HG02798 (cell line): ENCODE measurements at regions not wholly inside any gene's neighbourhood (a gene's known extent, or its start where the extent isn't known, plus 50 kb on each side); places are given as distances from the start of the nearest gene placed in this dataset.

ENCODE experiments used
- ATAC-seq: cut with Tn5 transposase; IDR thresholded peaks from one replicate; pipeline ENCODE4 v1.9.1; 2021; ENCODE audit warnings: mild to moderate bottlenecking; ENCODE audit not compliant: unreplicated experiment, poor library complexity

DNA sequence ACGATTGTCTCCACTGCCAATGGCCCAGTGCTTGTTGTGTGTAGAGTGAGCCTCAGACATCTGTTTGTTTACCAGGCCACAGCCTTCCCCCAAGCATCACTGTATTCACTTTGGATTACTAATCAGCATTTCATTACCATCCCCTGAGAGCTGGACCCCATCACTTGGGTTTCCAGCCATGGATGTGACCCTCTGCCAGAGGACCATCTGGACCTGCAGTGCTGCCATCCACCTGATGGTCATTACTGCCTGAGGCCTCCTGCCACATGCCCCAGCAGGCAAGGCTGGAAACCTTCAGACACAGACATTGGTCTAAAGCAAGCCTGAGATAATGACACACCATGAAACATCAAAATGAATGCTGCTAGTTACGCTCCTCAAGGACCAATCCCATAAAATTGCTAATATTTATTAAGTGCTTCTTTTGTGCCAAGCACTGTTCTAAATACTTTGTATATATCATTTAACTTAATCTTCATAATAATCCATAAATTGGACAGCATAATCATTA lies 2096.3 kb upstream of the CELF4 start:
- ATAC-seq = no peak

DNA sequence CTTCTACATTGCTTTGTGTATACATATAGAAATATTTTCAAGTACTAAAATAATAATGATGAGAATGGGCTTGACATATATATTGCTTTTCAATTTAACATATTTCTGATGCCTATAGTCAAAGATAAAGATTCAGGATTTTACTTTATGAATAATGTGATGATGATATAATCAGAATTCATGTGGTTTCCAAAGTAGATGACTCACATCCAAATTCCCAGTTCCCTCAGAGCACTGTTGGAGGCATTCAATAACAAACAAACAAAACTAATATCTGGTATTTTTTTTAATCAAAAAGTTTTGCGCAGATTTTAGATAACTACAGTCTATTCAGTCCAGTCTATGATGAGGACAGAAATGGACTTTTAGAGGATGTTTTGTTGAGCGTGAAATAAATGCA lies 2094.5 kb upstream of the CELF4 start:
- no peak for ATAC-seq

DNA sequence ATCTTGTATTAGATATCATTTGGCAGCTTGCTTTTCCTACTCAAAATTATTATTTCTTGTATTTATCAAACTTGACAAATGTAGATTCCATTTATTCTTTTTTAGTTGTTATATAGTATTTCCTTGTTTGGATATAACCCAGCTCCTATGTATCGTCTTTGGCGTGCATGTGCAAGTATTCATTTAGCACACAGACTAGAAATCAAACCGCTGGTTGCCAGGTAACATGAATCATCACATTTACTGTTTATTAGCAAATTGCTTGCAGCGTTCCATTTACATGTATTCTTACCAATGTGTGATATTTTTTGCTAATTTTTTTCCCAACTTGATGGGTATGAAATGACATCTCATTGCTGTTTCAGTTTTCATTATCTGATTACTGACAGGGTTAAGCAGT lies 2089.7 kb upstream of the CELF4 start:
- no peak for ATAC-seq

DNA sequence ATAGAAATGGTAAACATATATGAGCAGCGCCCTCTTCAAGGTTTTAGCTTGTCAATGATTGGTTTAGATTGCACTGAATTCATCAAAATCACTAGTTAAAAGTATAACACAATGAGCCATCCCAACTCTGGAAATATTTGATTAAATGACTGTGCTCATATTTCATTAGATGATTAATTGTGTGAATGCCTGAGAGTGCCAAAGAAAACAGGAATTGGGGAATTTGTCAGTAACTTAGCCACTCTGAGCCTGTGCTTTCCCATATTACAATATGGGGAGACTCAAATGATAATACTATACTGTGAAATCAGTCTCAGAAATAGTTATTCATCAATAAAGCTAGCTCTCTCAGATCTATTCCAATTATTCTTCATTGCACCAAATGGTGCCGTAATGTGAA lies 2087.6 kb upstream of the CELF4 start:
- no peak for ATAC-seq

DNA sequence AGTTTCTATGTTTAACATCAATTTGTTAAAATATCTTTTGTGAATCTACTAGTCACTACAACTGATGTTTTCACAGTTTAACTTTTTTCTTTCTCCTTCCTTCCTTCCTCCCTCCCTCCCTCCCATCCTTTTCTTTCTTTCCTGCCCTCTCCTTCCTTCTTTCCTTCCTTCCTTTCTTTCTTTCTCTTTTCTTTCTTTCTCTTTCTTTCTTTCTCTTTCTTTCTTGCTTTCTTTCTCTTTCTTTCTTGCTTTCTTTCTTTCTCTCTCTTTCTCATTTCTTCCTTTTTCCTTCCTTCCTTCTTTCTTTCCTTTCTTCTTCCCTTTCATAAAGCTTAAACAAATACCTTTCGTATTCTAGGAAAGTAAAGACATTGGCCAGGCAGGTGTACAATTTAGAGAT lies 2083.0 kb upstream of the CELF4 start:
- ATAC-seq = no peak

DNA sequence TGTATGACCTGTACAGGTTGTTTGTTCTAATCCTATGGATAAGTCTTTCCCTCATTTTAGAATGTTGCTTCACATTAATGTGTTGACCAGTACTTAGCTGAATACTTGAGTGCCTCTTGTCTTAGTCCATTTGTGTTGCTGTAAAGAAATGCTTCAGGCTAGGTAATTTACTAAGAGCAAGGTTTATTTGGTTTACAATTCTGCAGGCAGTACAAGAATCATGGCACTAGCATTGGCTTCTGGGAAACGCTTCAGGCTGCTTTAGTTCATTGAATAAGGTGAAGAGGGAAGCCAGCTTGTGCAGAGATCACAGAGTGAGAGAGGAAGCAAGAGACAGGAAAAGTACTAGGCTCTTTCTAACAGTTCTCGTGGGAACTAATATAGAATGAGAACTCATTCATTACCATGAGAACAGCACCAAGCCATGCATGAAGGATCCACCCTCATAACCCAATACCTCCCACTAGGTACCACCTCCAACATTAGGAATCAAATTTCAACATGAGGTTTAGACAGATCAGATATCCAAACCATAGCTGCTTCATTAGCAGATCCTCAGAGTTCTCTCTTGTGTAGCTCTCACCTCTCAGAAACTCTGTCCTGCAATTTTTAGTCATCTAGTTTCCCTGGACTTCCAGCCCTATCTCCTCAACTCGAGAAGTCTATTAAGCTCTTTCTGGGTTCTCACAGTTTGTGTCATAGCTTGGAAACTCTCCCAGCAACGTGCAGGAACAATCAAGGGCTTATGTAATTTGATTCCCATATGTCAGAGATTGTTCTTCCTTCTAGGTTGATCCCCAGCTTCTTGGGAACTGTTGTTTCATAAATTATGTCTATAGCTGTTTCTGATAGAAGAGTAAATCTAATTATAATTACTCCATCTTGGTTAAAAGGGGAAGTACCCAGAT lies 2082.3 kb upstream of the CELF4 start:
- ATAC-seq = no peak

DNA sequence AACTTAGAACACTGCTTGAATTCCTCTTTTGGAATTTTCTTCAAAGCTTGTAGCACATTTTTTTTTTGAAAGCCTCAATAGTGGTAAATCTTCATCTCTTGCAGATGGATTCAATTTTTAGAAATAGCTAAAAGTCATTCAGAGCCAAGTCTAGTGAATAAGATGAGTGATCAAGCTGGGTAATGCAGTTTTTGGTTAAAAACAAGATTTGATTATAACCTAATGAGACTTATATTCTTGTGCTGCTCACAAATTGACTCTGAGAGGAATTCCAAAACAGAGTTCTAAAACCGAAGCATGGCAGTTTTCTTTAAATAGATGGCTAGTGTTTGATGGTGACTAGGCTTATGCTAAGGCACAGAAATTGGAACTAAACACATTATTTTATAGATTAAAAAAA lies 2072.6 kb upstream of the CELF4 start:
- ATAC-seq = no peak

DNA sequence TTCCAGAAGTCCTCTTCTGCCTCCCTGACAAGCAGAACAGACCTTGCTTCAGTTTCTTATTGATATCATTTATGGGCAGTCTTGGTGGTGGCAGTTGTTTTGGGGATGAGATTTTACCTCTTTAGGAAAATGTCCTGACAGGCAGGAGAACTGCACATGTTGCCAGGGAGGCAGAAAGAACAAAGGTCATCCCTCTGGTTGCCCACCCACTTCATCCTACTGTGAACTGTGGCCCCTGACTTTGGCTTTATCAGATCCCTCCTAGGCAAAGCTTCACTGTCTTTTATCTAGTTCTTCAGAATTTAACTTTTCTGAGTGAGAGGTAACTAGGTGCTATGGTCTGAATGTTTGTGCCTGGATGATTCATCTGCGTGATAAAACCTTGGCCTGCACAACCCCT lies 2071.3 kb upstream of the CELF4 start:
- no peak for ATAC-seq

DNA sequence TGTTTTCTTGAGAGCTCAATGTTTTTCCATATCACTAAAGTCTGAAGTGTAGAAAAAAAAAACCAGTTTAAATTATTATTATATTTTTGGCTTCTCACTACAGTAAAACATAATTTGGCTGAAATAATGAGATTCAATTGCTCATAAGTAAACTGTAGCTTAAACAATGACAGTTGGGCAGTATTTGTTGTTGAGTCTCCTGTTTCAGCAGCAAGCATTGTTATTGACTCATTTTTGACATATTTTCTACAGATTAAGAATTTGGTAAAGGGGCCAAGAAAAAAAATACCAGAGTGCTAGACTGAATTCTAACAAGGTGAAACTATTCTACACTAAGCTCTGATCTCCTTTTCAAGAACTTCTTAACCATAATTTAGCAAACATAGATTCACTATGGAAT lies 2070.4 kb upstream of the CELF4 start:
- no peak for ATAC-seq

DNA sequence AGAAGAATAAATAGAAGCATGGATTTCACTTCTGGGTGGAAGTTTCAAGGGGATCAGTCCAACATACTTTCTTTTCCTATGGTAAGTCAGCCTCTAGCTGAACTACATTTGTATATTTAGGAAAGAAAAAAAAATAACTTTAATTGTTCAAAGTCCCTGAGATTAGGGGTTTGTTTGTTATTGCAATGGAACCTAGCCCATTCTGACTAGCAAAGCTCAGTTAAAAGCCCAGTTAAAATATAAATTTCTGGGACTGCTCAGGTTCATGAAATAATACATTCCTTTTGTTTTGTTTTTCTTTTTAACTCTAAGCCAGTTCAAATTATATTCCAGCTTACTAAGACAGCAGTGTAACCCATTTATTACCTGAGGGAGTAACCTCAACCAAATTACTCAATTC lies 2069.6 kb upstream of the CELF4 start:
- ATAC-seq = no peak

DNA sequence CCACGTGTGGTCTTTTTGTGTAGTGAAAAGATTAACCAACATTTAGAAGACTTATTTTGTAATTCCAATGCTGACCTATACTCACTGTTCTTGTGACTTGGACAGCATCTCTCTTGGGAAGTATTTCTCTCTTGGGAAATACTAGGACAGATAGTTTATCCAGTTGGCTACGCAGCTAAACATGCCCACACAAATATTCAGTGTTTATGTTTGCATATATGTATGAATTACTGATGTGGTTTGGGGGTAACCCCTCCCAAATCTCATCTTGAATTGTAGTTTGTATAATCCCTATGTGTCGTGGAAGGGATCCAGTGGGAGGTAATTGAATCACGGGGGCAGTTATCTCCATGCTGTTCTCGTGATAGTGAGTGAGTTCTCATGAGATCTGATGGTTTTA lies 2062.3 kb upstream of the CELF4 start:
- ATAC-seq = no peak

DNA sequence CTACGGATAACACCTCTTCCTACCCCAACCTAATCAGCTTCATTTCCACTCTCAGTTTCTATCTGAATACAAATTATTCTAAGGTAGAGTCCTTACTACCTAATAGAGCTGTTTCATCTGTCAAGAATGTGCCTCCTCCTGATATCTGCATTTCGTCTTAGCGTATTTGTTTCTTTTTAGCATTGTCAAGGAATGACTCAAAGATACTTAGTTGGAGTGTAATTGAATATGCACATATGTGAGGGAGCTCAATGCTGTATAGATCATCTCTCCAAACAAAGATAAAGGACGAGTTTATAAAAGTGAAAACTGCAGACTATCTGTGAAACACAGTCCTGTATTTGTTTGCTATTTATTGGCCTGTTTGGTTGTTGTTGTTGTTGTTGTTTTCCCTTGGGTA lies 2059.4 kb upstream of the CELF4 start:
- no peak for ATAC-seq

DNA sequence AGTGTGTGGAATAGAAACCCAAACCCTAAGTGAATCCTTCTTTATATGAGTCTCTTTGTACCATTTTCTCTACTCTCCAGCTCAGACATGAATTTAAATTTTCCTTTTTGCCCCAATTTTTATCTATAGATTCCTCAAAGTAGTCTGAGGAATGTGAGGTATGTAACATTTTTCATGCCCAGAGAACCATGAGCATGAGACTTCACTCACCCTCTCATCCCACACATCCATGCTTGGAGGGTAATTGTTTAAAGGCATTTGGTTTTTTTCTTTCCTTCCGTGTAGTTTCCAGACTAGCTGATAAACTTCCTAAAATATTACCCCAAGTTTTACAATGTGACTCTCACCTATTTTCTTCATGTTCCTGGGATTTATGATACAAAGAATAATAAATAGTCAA lies 2056.8 kb upstream of the CELF4 start:
- ATAC-seq = no peak

DNA sequence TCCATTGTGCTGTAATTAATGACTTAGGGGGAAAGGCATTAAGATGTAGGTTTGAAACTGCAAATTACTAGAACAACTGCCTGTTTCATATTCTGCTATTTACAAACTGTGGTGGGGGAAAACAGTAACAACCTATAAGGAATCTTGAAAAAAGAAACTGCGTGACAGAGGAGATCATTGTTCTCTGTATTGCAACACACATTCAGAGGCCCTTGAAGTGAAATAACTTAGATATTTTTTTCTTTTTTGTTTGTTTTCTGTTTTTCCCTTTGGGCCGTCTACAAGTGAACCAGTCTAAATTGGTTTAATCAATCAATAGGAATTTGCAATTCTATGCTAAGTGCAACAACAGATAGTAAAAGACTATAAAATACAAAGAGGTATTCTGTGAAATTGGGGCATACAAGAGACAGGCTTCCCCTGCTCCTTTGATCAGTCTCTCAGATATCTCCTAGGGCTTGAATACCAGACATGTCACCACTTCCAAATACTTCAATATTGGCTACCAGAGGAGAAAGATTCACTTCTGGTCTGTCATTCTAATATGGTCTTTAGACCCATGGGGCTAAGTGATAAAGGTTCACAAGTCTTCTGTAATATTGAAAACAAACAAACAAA lies 2055.1 kb upstream of the CELF4 start:
- no peak for ATAC-seq

DNA sequence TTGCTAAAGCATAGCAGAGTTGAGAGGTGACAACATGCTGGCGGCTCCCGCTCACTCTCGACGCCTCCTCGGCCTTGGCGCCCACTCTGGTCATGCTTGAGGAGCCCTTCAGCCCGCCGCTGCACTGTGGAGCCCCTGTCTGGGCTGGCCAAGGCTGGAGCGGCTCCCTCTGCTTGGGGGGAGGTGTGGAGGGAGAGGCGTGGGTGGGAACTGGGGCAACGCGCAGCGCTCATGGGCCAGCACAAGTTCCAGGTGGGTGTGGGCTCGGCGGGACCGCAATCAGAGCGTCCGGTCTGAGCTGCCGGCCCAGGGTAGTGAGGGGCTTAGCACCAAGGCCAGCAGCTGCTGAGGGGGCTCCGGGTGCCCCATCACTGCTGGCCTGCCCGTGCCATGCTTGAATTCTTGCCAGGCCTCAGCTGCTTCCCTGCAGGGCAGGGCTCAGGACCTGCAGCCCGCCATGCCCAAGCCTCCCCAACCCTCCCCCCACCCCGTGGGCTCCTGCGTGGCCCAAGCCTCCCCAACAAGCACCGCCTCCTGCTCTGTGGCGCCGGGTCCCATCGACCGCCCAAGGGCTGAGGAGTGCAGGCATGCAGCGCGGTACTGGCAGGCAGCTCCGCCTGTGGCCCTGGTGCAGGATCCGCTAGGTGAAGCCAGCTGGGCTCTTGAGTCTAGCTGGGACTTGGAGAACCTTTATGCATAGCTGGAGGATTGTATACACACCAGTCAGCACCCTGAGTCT lies 2052.8 kb upstream of the CELF4 start:
- no peak for ATAC-seq

DNA sequence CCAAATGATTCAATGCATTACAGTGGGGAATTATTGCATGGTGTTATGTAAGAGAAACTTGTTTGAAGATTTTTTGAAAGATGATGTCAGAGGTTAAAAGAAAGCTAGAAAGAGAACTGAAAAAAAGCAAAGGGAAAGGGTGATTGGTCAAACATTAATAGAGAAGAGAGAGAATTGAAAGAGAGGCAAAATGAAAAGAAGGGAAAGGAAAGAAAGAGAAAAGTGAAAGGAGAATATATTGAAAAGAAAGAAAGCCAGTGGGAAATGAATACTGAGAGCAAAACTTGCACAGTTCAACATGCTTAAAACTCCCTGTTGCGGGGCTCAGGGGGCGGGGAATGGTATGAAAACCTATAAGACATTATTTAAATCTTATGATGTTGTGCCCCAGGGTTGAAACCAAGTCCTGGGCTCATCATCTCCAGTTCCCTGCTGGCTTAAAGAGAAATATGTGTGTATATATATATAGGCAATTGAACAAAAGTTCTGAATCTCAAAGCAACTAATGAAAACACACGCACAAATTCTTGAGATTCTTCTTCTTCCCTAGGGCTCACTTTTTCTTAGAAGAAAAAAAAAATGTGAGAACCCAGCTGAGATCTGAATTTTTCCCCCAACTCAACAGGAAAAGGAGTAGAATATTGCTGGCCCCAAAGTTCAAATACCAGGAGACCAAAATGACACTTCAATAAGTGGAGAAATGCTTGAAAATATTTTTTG lies 2045.9 kb upstream of the CELF4 start:
- no peak for ATAC-seq

DNA sequence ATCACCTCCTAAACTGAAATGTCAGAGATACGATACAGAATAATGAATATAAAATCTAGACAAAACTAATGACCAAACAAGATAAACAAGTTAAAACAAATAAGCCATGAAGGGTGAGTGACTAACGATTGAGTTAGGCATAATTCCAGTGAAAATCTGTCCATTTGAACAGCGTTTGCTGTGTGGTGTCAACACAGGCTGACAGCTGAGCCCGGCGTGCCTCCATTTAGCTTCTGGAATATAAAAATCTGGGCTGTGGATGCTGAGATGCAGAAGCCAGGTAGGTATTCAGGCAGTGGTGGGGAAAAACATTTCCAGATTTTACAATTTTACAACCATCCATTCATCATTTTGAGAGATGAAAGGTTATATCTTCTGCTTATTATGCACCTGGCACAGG lies 2041.4 kb upstream of the CELF4 start:
- ATAC-seq = no peak

DNA sequence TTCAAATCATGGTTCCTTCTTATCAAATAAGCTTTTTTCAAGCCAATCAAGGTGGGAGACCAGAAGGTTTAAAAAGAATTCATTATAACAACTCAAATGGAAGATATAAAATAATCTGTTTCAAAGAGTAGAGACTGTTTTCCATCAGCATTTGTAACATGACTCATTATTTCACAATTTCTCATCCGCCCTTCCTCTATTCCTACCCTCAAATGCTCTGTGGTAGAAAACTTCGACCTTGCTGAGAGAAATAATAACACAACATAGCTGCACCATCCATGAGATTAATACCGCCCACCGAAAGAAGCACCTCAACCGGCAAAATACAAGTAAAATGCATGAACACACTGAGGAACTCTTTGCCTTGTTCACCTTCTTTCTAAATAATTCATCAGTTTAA lies 2039.2 kb upstream of the CELF4 start:
- no peak for ATAC-seq

DNA sequence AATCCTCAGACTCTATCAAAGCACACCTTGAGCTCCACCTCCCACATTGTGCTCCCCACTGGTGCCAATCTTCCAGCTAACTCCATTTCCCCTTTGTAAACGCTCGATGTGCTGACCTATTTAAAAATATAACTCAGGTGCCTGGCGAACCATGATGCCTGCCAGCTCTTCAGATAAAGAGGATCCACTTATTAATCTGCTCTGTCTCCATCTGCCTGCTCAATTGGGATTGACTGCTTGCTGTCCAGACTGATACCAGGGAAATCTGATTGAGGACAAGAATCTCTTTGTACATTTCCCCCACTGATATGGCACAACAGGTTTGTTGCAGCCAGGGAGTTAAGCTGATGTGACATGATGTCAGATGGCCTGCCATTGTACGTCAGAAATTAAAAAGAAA lies 2036.5 kb upstream of the CELF4 start:
- ATAC-seq = no peak

DNA sequence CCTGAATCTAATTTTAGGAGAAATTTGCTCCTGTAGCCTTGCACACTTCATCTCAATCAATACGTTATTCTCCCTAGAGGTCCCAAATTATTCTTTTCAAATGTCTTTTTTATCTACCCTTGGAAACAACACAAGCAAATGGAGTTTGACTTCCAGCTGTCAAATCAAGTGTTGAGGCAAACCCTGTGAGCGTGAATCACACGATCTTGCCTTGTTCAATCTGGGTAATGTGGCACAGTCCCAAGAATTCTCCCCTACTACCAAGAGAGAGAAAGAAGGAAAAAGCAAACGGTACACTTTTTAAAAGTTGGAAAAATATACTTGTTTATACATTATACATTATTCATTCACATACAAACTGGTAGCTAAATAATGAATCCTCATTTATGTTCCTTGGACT lies 2035.3 kb upstream of the CELF4 start:
- no peak for ATAC-seq

DNA sequence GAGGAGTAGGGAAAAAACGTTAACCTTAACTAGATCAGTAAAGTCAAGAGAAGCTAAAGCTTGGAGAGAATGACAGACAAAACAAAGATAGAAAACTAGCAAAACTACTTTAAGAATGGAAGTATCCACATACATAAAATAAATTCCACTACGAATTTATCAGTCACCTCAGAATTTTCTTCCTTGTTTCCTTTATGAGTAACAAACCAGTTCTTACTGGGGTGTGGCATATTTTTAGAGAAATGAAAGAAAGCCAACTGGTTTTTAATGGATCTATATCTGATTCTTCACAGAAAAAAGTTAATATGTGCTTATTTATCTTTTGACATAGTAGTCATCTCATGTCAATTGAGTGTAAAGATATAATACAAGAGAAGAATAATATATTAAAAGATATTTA lies 2033.7 kb upstream of the CELF4 start:
- ATAC-seq = no peak
